AG04450 (cell line): ENCODE measurements at regions not wholly inside any gene's neighbourhood (a gene's known extent, or its start where the extent isn't known, plus 50 kb on each side); places are given as distances from the start of the nearest gene placed in this dataset.

Experiments used
- CTCF ChIA-PET: fragments of 300-600, 350-600 bp; formaldehyde crosslinking; extraction: SDS; loops from one replicate; lab custom pipeline; 2022; ENCODE audit warnings: antibody characterized with exemption, inconsistent platforms; lab: Charles Lee
- POLR2A ChIA-PET: fragments of 350-600 bp; formaldehyde crosslinking; extraction: SDS; loops from one replicate; lab custom pipeline; 2021; ENCODE audit warnings: antibody characterized with exemption, inconsistent platforms; lab: Yijun Ruan, JAX
- DNase-seq: peaks from one replicate; pipeline ENCODE4 v3.0.0-alpha.2; 2011; ENCODE audit warnings: low read depth, low spot score
- H3K27ac ChIP-seq: one replicate; pipeline ENCODE4 v1.5.1; 2012; ENCODE audit warnings: low read depth, low read length, control low read depth
- H3K27me3 ChIP-seq: one replicate; pipeline ENCODE4 v1.6.0; 2012; ENCODE audit warnings: low read length; ENCODE audit not compliant: control insufficient read depth, insufficient read depth
- H3K4me3 ChIP-seq: 2 replicates; pipeline ENCODE4 v1.5.1; 2011; ENCODE audit warnings: mild to moderate bottlenecking, low read depth, low read length, control low read depth
- H3K9me3 ChIP-seq: 2 replicates; pipeline ENCODE4 v1.5.1; 2012; ENCODE audit warnings: low read length; ENCODE audit not compliant: control insufficient read depth, insufficient read depth
- CTCF ChIP-seq: IDR thresholded peaks from 2 replicates; pipeline ENCODE4 v1.5.1; 2011; ENCODE audit warnings: low read depth, low read length, control low read depth, inconsistent platforms

- ChIA-PET CTCF (no interaction called here), POLR2A (no interaction called here)
- peaks cover 5% of the 10 kb centered on the region for H3K27me3 ChIP-seq
- no peak for TF ChIP-seq CTCF
- H3K27ac ChIP-seq: no peak overlapping the region
- H3K9me3 ChIP-seq: peaks cover 3% of the 10 kb centered on the region; the same call in 1 of the 2 replicates
- DNase-seq: no peak
- no peak overlapping the region for H3K4me3 ChIP-seq
These were observed 69.9 kb upstream of the ARHGEF7 start for GRCh38 chr13:111045170-111045569.

- CTCF ChIA-PET: no interaction called here
- H3K9me3 ChIP-seq: peaks cover 3% of the 10 kb centered on the region; the same call in 1 of the 2 replicates
- H3K27me3 ChIP-seq: peaks cover 11% of the 10 kb centered on the region
- H3K4me3 ChIP-seq: no peak overlapping the region
- DNase-seq: no peak
- POLR2A ChIA-PET: interaction anchor here (0.9 kb wide), 1 partner anchor 129 kb away, joined by 3 read pairs; the partner anchor contains the start of gene ANKRD10
- no peak overlapping the region for H3K27ac ChIP-seq
- TF ChIP-seq CTCF: no peak
These were observed 70.9 kb upstream of the ARHGEF7 start for GRCh38 chr13:111044087-111044830.

- H3K9me3 ChIP-seq: peaks cover 3% of the 10 kb centered on the region; the same call in 1 of the 2 replicates
- peaks cover 16% of the 10 kb centered on the region for H3K27me3 ChIP-seq
- no peak for TF ChIP-seq CTCF
- ChIA-PET POLR2A (interaction anchor here (0.9 kb wide), 1 partner anchor 128 kb away, joined by 3 read pairs; the partner anchor contains the start of gene ANKRD10), CTCF (no interaction called here)
- no peak overlapping the region for H3K27ac ChIP-seq
- no peak overlapping the region for H3K4me3 ChIP-seq
- no peak for DNase-seq
These were observed 71.5 kb upstream of the ARHGEF7 start for GRCh38 chr13:111043575-111043982.

GRCh38 chr13:111042661-111043226 lies 72.4 kb upstream of the ARHGEF7 start:
- Histone ChIP-seq H3K27me3 (peaks cover 18% of the 10 kb centered on the region), H3K27ac (no peak overlapping the region), H3K4me3 (no peak overlapping the region), H3K9me3 (peaks cover 3% of the 10 kb centered on the region; the same call in 1 of the 2 replicates)
- ChIA-PET CTCF (no interaction called here), POLR2A (no interaction called here)
- TF ChIP-seq CTCF: no peak
- no peak for DNase-seq

GRCh38 chr13:111040830-111041229 lies 74.3 kb upstream of the ARHGEF7 start:
- no peak overlapping the region for H3K4me3 ChIP-seq
- H3K9me3 ChIP-seq: peaks cover 3% of the 10 kb centered on the region; the same call in 1 of the 2 replicates
- peaks cover 21% of the 10 kb centered on the region for H3K27me3 ChIP-seq
- ChIA-PET CTCF (interaction anchor here (1.0 kb wide), 1 partner anchor 27 kb away, joined by 3 read pairs; no protein-coding TSS in a partner anchor), POLR2A (no interaction called here)
- DNase-seq: no peak
- TF ChIP-seq CTCF: no peak
- H3K27ac ChIP-seq: no peak overlapping the region
